PC-9 (cell line): ENCODE measurements at regions not wholly inside any gene's neighbourhood (a gene's known extent, or its start where the extent isn't known, plus 50 kb on each side); places are given as distances from the start of the nearest gene placed in this dataset.

Source experiments
- CTCF ChIP-seq: fragments of 200-600 bp; sonication (generic); conservative IDR thresholded peaks from 2 replicates; pipeline ENCODE4 v1.6.1; 2017; ENCODE audit warnings: mixed run types, antibody characterized with exemption, mild to moderate bottlenecking, moderate library complexity
- EZH2 ChIP-seq: fragments of 200-600 bp; sonication (generic); IDR thresholded peaks from 2 replicates; pipeline ENCODE4 v1.8.0; 2017; ENCODE audit warnings: antibody characterized with exemption, low read depth

GRCh38 chr9:13991395-13991794 lies 322.5 kb downstream of the NFIB start:
- TF ChIP-seq CTCF (no peak), EZH2 (no peak)
